ENCODE measurements at regions not wholly inside any gene's neighbourhood (a gene's known extent, or its start where the extent isn't known, plus 50 kb on each side); places are given as distances from the start of the nearest gene placed in this dataset.

DNA sequence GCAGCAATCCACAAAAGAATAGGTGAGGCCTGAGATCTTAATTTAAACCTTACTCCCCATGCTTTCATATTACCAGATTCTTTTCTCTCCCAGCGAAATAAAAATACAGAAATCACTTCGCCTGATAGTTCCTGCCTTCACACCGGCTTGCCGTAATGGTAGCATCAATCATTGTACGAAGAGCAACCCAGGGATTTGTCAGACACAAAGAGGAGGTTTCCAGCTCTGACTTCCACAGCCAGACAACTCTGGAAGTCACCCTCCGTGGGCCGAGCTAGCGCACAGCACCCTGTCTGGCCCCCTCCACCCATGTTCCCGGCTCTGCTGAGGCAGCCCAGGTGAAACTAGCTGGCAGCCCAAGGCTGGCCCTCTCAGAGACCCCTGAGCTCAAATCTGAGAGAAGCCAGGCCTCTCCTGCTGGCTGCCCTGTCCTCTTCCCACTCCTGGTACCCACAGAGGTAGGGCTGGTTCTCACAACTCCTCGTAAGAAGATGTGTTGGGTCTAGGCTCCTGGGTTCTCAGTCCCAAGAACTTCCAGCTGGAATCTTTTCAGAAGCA is 156.9 kb upstream of the BNIP2 start:
- TF ChIP-seq, protein P1, sequence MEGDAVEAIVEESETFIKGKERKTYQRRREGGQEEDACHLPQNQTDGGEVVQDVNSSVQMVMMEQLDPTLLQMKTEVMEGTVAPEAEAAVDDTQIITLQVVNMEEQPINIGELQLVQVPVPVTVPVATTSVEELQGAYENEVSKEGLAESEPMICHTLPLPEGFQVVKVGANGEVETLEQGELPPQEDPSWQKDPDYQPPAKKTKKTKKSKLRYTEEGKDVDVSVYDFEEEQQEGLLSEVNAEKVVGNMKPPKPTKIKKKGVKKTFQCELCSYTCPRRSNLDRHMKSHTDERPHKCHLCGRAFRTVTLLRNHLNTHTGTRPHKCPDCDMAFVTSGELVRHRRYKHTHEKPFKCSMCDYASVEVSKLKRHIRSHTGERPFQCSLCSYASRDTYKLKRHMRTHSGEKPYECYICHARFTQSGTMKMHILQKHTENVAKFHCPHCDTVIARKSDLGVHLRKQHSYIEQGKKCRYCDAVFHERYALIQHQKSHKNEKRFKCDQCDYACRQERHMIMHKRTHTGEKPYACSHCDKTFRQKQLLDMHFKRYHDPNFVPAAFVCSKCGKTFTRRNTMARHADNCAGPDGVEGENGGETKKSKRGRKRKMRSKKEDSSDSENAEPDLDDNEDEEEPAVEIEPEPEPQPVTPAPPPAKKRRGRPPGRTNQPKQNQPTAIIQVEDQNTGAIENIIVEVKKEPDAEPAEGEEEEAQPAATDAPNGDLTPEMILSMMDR (IDR thresholded peaks at IDR 0.05; ENCODE audit: insufficient read depth in 1 of 2, low read depth in 1 of 2, low read length in 1 of 2, severe bottlenecking in 1 of 2, unreplicated experiment in 1 of 2): no peak

DNA sequence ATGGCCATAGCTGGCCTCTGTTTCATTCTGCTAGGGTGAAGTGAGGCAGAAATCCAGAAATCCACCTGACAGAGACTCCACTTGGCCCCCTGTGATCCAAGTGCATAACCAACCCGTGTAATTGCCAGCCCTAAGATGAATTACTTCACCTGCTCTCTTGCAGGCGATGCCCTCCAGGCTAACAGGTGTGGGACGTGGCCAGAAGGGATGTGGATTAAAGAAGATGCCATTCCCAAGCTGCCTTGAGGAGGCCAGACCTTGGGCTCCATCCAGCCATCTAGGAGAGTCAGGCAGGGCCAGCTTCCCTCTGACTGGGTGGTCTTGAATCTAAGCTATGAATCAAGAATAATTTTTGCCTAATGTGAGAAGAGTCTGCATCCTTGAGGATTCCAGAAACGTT is 154.5 kb upstream of the BNIP2 start:
- no peak for DNase-seq
- H3K27ac Mint-ChIP-seq (ENCODE audit: unreplicated experiment): no peak overlapping the region
- no peaks in the 10 kb centered on the region for H3K36me3 Mint-ChIP-seq (ENCODE audit: insufficient read depth, unreplicated experiment)
- CTCF ChIA-PET: no interaction called here
- BruUV-seq (replicated peaks): no TSS peak
- H3K4me3 Mint-ChIP-seq (ENCODE audit: unreplicated experiment): no peak overlapping the region
- H3K27me3 Mint-ChIP-seq (ENCODE audit: insufficient read depth, unreplicated experiment): peaks cover 20% of the 10 kb centered on the region
- TF ChIP-seq, protein P1 (IDR thresholded peaks at IDR 0.05; ENCODE audit: insufficient read depth in 1 of 2, low read depth in 1 of 2, low read length in 1 of 2, severe bottlenecking in 1 of 2, unreplicated experiment in 1 of 2): no peak
- POLR2A ChIA-PET: no interaction called here
- H3K4me3 ChIP-seq (ENCODE audit: low read depth, low read length): no peak overlapping the region
- intact Hi-C loops (cut with micrococcal nuclease; ENCODE audit: unreplicated experiment): no loop called here
- peaks cover 9% of the 10 kb centered on the region for H3K9me3 Mint-ChIP-seq (ENCODE audit: unreplicated experiment)
- H3K36me3 ChIP-seq (ENCODE audit: control insufficient read depth, insufficient read depth, low read length): no peaks in the 10 kb centered on the region
- H3K4me1 Mint-ChIP-seq (ENCODE audit: low read depth, unreplicated experiment): no peaks in the 10 kb centered on the region
- H3K9me3 ChIP-seq: no peaks in the 10 kb centered on the region
- no peaks in the 10 kb centered on the region for H3K4me1 ChIP-seq
- H3K27me3 ChIP-seq (replicated peaks; ENCODE audit: control insufficient read depth, insufficient read depth, low read length): no peaks in the 10 kb centered on the region

More for the DNA sequence above, 156.9 kb upstream of the BNIP2 start:
- H3K27ac Mint-ChIP-seq (ENCODE audit: unreplicated experiment): no peak overlapping the region
- peaks cover 22% of the 10 kb centered on the region for H3K27me3 Mint-ChIP-seq (ENCODE audit: insufficient read depth, unreplicated experiment)
- H3K4me1 Mint-ChIP-seq (ENCODE audit: low read depth, unreplicated experiment): no peaks in the 10 kb centered on the region
- Histone ChIP-seq H3K9me3 (no peaks in the 10 kb centered on the region), H3K4me3 (ENCODE audit: low read depth, low read length) (no peak overlapping the region), H3K27me3 (replicated peaks; ENCODE audit: control insufficient read depth, insufficient read depth, low read length) (no peaks in the 10 kb centered on the region), H3K36me3 (ENCODE audit: control insufficient read depth, insufficient read depth, low read length) (no peaks in the 10 kb centered on the region), H3K4me1 (no peaks in the 10 kb centered on the region)
- BruUV-seq (replicated peaks): no TSS peak
- intact Hi-C loops (cut with micrococcal nuclease; ENCODE audit: unreplicated experiment): no loop called here
- H3K4me3 Mint-ChIP-seq (ENCODE audit: unreplicated experiment): no peak overlapping the region
- no peak for DNase-seq
- no peaks in the 10 kb centered on the region for H3K36me3 Mint-ChIP-seq (ENCODE audit: insufficient read depth, unreplicated experiment)
- POLR2A ChIA-PET: no interaction called here
- H3K9me3 Mint-ChIP-seq (ENCODE audit: unreplicated experiment): peaks cover 9% of the 10 kb centered on the region
- CTCF ChIA-PET: no interaction called here

DNA sequence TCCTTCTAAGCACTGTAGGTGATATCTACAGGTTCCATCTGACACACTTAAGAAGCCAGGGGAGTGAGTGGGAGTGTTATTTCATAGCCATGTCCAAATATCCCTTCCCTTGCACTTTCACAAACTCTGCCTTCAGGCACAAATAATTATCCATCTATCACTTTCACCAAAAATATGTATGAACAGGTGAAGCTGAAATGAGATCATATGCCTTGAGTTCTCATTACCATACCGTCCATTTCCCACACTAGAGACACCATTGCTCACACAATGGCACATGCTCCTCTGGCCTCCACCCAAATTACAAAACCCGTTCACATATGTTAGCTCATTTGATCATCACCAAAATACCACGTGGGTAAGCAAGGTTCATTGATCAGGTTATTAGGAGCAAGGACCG is 151.9 kb upstream of the BNIP2 start:
- BruUV-seq (replicated peaks): no TSS peak
- Mint-ChIP-seq H3K27me3 (ENCODE audit: insufficient read depth, unreplicated experiment) (peaks cover 19% of the 10 kb centered on the region), H3K36me3 (ENCODE audit: insufficient read depth, unreplicated experiment) (no peaks in the 10 kb centered on the region), H3K9me3 (ENCODE audit: unreplicated experiment) (peaks cover 9% of the 10 kb centered on the region), H3K27ac (ENCODE audit: unreplicated experiment) (no peak overlapping the region), H3K4me3 (ENCODE audit: unreplicated experiment) (no peak overlapping the region), H3K4me1 (ENCODE audit: low read depth, unreplicated experiment) (no peaks in the 10 kb centered on the region)
- H3K27me3 ChIP-seq (replicated peaks; ENCODE audit: control insufficient read depth, insufficient read depth, low read length): no peaks in the 10 kb centered on the region
- intact Hi-C loops (cut with micrococcal nuclease; ENCODE audit: unreplicated experiment): no loop called here
- no peak for DNase-seq
- ChIA-PET POLR2A (no interaction called here), CTCF (no interaction called here)
- TF ChIP-seq, protein P1 (IDR thresholded peaks at IDR 0.05; ENCODE audit: insufficient read depth in 1 of 2, low read depth in 1 of 2, low read length in 1 of 2, severe bottlenecking in 1 of 2, unreplicated experiment in 1 of 2): no peak
- no peak overlapping the region for H3K4me3 ChIP-seq (ENCODE audit: low read depth, low read length)
- H3K36me3 ChIP-seq (ENCODE audit: control insufficient read depth, insufficient read depth, low read length): no peaks in the 10 kb centered on the region
- H3K4me1 ChIP-seq: no peaks in the 10 kb centered on the region
- H3K9me3 ChIP-seq: no peaks in the 10 kb centered on the region

Data from Caco-2 (cell line).